Naive thymus-derived CD8-positive, alpha-beta T cell (primary cell): ENCODE measurements at regions not wholly inside any gene's neighbourhood (a gene's known extent, or its start where the extent isn't known, plus 50 kb on each side); places are given as distances from the start of the nearest gene placed in this dataset.

Source experiments
- ATAC-seq, 2 donors: fragments of 150-1000 bp; cut with Tn5 transposase in 1 of 2; sonication (Bioruptor Pico), chemical (Tn5 transposase) in 1 of 2; 1 replicate in 1 of 2; 2 replicates in 1 of 2; pipeline ENCODE4 v1.10.0; 2021; ENCODE audit warnings: mild to moderate bottlenecking in 2 of 2, moderate library complexity in 2 of 2
- POLR2A ChIA-PET: fragments of 350-600 bp; sonication (Branson Sonifier 250); formaldehyde crosslinking; loops from one replicate; lab custom pipeline; 2021; ENCODE audit warnings: antibody characterized with exemption; lab: Charles Lee
- DNase-seq, 10 donors: peaks; one replicate each; pipeline versions ENCODE4 v3.0.0 to v3.0.0-alpha.2; 2020 to 2022
- H3K27ac Mint-ChIP-seq, 10 donors: one replicate each; pipeline ENCODE4 v1.8.0; 2020 to 2022; ENCODE audit warnings: mild to moderate bottlenecking in 10 of 10, mixed read lengths in 10 of 10, moderate library complexity in 4 of 10, inconsistent platforms in 1 of 10
- H3K27me3 Mint-ChIP-seq, 5 donors: one replicate each; pipeline ENCODE4 v1.8.0; 2021 to 2022; ENCODE audit warnings: mixed read lengths in 5 of 5
- H3K36me3 Mint-ChIP-seq, 3 donors: one replicate each; pipeline ENCODE4 v1.8.0; 2020 to 2022; ENCODE audit warnings: mixed read lengths in 3 of 3, mild to moderate bottlenecking in 2 of 3, inconsistent platforms in 1 of 3
- H3K4me1 Mint-ChIP-seq, 4 donors: one replicate each; pipeline ENCODE4 v1.8.0; 2021 to 2022; ENCODE audit warnings: mixed read lengths in 4 of 4
- H3K4me3 Mint-ChIP-seq, 10 donors: one replicate each; pipeline ENCODE4 v1.8.0; 2020 to 2022; ENCODE audit warnings: mild to moderate bottlenecking in 10 of 10, mixed read lengths in 10 of 10, moderate library complexity in 6 of 10, inconsistent platforms in 1 of 10
- H3K9me3 Mint-ChIP-seq, 9 donors: one replicate each; pipeline ENCODE4 v1.8.0; 2020 to 2022; ENCODE audit warnings: mixed read lengths in 9 of 9, mild to moderate bottlenecking in 3 of 9, inconsistent platforms in 1 of 9, moderate library complexity in 1 of 9

DNA sequence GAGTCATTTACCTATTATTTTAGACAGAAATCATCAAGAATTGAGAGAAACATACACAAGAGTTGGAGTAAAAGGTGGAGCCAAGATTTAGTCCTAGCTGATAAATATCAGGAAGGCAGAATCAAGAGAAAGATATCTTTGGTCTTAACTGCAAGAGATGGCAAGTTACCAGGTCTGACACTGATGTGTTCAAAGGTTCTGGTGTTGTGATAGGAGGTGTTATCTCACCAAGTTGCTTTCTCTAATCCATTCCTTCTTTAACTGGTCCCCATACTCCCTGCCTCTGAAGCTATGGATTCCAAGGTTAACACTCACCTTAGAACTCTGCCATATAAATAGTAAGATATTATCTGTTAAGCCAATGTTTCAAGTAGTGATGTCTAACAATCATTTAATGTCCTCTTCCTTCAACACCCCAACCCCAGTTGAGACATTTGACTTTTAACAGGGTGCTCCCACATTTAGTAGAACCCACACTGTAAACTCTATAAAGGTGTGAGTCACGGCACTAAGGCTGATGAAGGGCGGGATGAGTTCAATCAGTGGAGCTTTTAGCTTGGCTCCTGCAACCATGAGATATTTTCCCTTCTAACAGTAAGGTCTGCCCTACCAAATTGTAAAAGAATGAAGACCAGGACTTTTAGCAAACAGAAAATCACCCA lies 333.7 kb downstream of the RND3 start:
- peaks cover 0 to 3% (median 0%) of the 10 kb centered on the region in 9 donors for H3K9me3 Mint-ChIP-seq
- H3K4me1 Mint-ChIP-seq, result no peaks in the 10 kb centered on the region
- DNase-seq, result no peak
- no peak overlapping the region for H3K4me3 Mint-ChIP-seq
- POLR2A ChIA-PET, result no interaction called here
- ATAC-seq, result no peak
- no peaks in the 10 kb centered on the region for H3K27me3 Mint-ChIP-seq
- no peak overlapping the region for H3K27ac Mint-ChIP-seq
- no peaks in the 10 kb centered on the region for H3K36me3 Mint-ChIP-seq

DNA sequence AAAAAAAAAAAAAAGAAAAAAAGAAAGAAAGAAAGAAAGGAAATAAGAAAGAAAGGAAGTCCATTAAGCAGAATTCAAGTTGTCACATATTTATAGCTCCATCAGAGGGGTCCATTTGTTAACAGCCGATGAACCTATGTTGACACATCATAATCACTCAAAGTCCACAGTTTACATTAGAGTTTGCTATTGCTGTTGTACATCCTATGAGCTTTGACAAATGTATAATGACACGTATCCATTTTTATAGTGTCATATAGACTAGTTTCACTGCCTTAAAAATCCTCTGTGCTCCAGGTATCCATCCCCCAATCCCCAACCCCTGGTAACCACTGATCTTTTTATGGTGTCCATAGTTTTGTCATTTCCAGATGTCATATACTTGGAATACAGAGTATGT lies 335.2 kb downstream of the RND3 start:
- POLR2A ChIA-PET, result no interaction called here
- DNase-seq, result no peak
- no peak for ATAC-seq
- peaks cover 0 to 9% (median 6%) of the 10 kb centered on the region in 9 donors for H3K9me3 Mint-ChIP-seq
- H3K4me1 Mint-ChIP-seq, result no peaks in the 10 kb centered on the region
- peaks cover 0 to under 1% (median 0%) of the 10 kb centered on the region in 3 donors for H3K36me3 Mint-ChIP-seq
- no peak overlapping the region for H3K4me3 Mint-ChIP-seq
- no peak overlapping the region for H3K27ac Mint-ChIP-seq
- H3K27me3 Mint-ChIP-seq, result no peaks in the 10 kb centered on the region

GRCh38 chr2:150150144-150150543 lies 337.3 kb downstream of the RND3 start:
- POLR2A ChIA-PET, result no interaction called here
- H3K4me3 Mint-ChIP-seq, result no peak overlapping the region
- DNase-seq (no peak), ATAC-seq (no peak)
- peaks cover 0 to 27% (median 15%) of the 10 kb centered on the region in 9 donors for H3K9me3 Mint-ChIP-seq
- H3K27me3 Mint-ChIP-seq, result no peaks in the 10 kb centered on the region
- H3K27ac Mint-ChIP-seq, result no peak overlapping the region
- H3K4me1 Mint-ChIP-seq, result no peaks in the 10 kb centered on the region
- H3K36me3 Mint-ChIP-seq, result peaks cover 0 to 9% (median 0%) of the 10 kb centered on the region in 3 donors

DNA sequence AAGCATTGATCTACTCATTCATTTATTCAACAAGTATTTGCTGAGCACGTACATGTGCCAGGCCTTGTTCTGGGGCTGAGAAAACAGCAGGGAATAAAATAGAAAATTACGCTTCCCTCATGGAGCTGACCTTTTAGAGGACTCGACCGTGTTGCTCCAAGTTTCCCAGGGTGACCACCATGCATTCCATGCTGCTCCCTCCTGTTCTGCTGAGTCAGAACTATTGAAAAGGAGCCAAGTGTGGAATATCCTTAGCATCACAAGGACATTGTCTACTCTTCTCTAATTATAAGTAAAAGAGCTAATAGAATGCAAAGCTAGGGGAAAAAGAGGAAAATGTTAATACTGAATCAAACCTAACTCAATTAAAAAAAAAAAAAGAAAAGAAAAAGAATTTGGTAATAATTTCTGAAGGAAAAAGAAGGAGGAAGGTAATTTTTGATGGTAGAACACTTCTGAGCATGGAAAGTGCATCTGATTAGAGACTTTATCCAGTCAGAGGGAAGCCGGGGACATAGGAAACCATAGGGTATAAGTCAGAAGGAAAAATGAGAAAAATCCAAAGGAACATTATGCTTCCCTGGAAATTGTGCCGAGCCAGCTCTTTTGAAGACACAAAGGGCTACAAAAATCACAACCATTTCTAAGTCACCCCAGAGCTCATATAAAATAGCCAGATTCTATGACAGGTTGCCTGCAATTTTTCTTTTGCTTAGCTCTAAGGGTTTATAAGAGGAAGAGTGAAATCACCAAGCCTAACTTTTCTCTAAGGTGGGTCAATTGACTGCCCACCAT lies 339.4 kb downstream of the RND3 start:
- Mint-ChIP-seq H3K4me3 (no peak overlapping the region), H3K9me3 (peaks cover 0 to 27% (median 18%) of the 10 kb centered on the region in 9 donors), H3K4me1 (no peaks in the 10 kb centered on the region), H3K27me3 (no peaks in the 10 kb centered on the region), H3K27ac (no peak overlapping the region), H3K36me3 (peaks cover 0 to 9% (median 0%) of the 10 kb centered on the region in 3 donors)
- DNase-seq (no peak), ATAC-seq (no peak)
- POLR2A ChIA-PET, result no interaction called here

- POLR2A ChIA-PET, result no interaction called here
Observed at GRCh38 chr2:150146879-150147278, 340.6 kb downstream of the RND3 start.

GRCh38 chr2:150145299-150145692 lies 342.2 kb downstream of the RND3 start:
- H3K27me3 Mint-ChIP-seq, result no peaks in the 10 kb centered on the region
- DNase-seq, result no peak
- ATAC-seq, result no peak
- peaks cover 0 to 9% (median 0%) of the 10 kb centered on the region in 3 donors for H3K36me3 Mint-ChIP-seq
- POLR2A ChIA-PET, result no interaction called here
- H3K27ac Mint-ChIP-seq, result no peak overlapping the region
- H3K4me1 Mint-ChIP-seq, result no peaks in the 10 kb centered on the region
- peaks cover 0 to 27% (median 18%) of the 10 kb centered on the region in 9 donors for H3K9me3 Mint-ChIP-seq
- H3K4me3 Mint-ChIP-seq, result no peak overlapping the region

More at GRCh38 chr2:150146879-150147278, 340.6 kb downstream of the RND3 start:
- Mint-ChIP-seq H3K9me3 (peaks cover 0 to 27% (median 18%) of the 10 kb centered on the region in 9 donors), H3K4me3 (no peak overlapping the region), H3K27ac (no peak overlapping the region), H3K27me3 (no peaks in the 10 kb centered on the region), H3K36me3 (peaks cover 0 to 9% (median 0%) of the 10 kb centered on the region in 3 donors), H3K4me1 (no peaks in the 10 kb centered on the region)
- ATAC-seq (no peak), DNase-seq (no peak)

DNA sequence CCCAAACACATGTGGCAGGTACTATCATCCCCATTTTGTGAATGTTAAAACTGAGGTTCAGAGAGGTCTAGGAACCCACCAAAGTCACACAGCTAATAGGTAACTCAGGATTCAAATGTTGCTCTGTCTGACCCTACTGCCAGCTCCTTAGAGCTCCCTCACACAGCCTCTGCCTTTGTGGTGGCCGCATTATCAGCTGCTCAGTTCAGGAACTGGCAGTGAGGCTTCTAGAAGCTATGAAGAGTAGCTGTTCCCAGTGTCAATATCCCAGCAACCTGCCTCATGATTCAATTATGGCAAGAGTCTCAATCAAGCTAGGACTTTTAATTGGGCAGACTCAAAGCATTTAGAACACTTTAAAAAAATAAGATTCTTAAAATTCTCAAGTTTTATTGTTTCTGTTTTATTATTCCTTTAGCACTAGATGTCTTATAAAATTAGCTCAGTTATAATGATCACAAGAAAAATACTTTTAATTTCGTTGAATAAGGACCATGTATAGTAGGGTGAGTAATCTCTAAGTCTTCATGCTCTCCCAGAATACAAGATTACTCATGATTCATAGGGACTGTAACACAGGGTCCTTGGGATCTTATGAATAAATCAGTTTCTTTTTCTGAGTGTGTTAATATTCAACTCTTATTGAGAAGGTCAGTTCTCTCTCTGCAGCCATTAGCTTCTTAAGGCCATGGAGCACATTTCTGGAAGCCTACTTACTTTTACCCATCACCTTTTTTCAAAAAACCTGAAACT lies 342.7 kb downstream of the RND3 start:
- no peak overlapping the region for H3K4me3 Mint-ChIP-seq
- peaks cover 0 to 9% (median 0%) of the 10 kb centered on the region in 3 donors for H3K36me3 Mint-ChIP-seq
- H3K9me3 Mint-ChIP-seq, result peaks cover 0 to 27% (median 18%) of the 10 kb centered on the region in 9 donors
- DNase-seq (no peak), ATAC-seq (no peak)
- H3K27me3 Mint-ChIP-seq, result no peaks in the 10 kb centered on the region
- H3K4me1 Mint-ChIP-seq, result no peaks in the 10 kb centered on the region
- POLR2A ChIA-PET, result no interaction called here
- no peak overlapping the region for H3K27ac Mint-ChIP-seq

DNA sequence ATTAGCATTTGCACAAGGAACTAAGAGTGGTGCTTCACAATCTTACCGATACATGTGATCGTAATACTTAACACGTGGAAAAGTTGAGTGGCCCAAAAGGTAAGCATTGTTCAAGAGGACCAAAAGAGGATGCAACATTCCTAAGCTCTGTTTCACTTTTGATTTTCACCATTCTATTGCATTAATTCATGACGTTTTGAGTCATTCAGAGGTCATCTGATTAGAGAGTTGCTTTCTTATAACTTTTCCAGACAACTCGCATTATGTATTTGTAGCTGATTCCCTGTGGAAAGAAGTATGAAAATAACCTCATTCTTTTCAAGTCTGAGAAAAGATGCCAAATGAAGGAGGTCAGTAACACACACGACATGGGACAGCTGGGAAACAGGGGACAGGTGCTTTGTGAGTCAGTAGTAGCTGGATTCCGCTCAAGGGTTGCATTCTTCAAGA lies 344.4 kb downstream of the RND3 start:
- Mint-ChIP-seq H3K27ac (no peak overlapping the region), H3K27me3 (peaks cover 0 to 2% (median 0%) of the 10 kb centered on the region in 5 donors), H3K4me1 (no peaks in the 10 kb centered on the region), H3K9me3 (peaks cover 0 to 29% (median 15%) of the 10 kb centered on the region in 9 donors), H3K36me3 (peaks cover 0 to 9% (median 0%) of the 10 kb centered on the region in 3 donors), H3K4me3 (no peak overlapping the region)
- DNase-seq, result no peak
- no peak for ATAC-seq
- POLR2A ChIA-PET, result no interaction called here

GRCh38 chr2:150142561-150142960 lies 344.9 kb downstream of the RND3 start:
- H3K9me3 Mint-ChIP-seq, result peaks cover 0 to 33% (median 15%) of the 10 kb centered on the region in 9 donors
- peaks cover 0 to 9% (median 0%) of the 10 kb centered on the region in 3 donors for H3K36me3 Mint-ChIP-seq
- no peak for ATAC-seq
- DNase-seq, result no peak
- no peak overlapping the region for H3K27ac Mint-ChIP-seq
- no peak overlapping the region for H3K4me3 Mint-ChIP-seq
- POLR2A ChIA-PET, result no interaction called here
- H3K4me1 Mint-ChIP-seq, result no peaks in the 10 kb centered on the region
- H3K27me3 Mint-ChIP-seq, result peaks cover 0 to 5% (median 0%) of the 10 kb centered on the region in 5 donors

- Mint-ChIP-seq H3K27ac (no peak overlapping the region), H3K36me3 (peaks cover 0 to under 1% (median 0%) of the 10 kb centered on the region in 3 donors), H3K27me3 (peaks cover 0 to 7% (median 0%) of the 10 kb centered on the region in 5 donors), H3K9me3 (peaks cover 0 to 21% (median 7%) of the 10 kb centered on the region in 9 donors), H3K4me3 (no peak overlapping the region), H3K4me1 (no peaks in the 10 kb centered on the region)
- ATAC-seq (no peak), DNase-seq (no peak)
- POLR2A ChIA-PET, result no interaction called here
Observed at GRCh38 chr2:150141226-150142001, 346.1 kb downstream of the RND3 start.

DNA sequence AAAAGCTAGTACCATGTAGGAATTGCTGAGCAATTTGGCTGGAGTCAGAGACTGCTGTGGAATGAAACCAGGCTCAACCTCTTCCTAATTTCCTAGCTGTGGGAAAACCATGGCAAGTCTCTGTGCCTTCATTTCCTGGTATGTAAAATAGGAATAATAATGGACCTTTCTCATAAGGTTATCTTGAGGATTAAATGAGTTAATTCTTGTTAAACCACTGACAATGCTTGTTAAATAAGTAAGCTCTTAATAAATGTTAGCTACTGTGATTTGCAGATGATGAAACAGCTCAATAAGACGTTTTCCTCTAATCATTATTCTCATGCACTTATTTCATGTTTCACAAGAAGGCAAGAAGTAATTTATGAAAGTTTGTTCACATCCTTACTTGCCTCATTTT lies 346.7 kb downstream of the RND3 start:
- H3K4me3 Mint-ChIP-seq, result no peak overlapping the region
- POLR2A ChIA-PET, result no interaction called here
- H3K4me1 Mint-ChIP-seq, result no peaks in the 10 kb centered on the region
- H3K9me3 Mint-ChIP-seq, result peaks cover 0 to 16% (median 4%) of the 10 kb centered on the region in 9 donors
- DNase-seq (no peak), ATAC-seq (no peak)
- no peak overlapping the region for H3K27ac Mint-ChIP-seq
- H3K36me3 Mint-ChIP-seq, result no peaks in the 10 kb centered on the region
- peaks cover 0 to 7% (median 0%) of the 10 kb centered on the region in 5 donors for H3K27me3 Mint-ChIP-seq

- DNase-seq (no peak), ATAC-seq (no peak)
- Mint-ChIP-seq H3K4me1 (no peaks in the 10 kb centered on the region), H3K27ac (no peak overlapping the region), H3K4me3 (no peak overlapping the region), H3K36me3 (no peaks in the 10 kb centered on the region), H3K9me3 (peaks cover 0 to 22% (median 0%) of the 10 kb centered on the region in 9 donors), H3K27me3 (peaks cover 0 to 7% (median 0%) of the 10 kb centered on the region in 5 donors)
- POLR2A ChIA-PET, result no interaction called here
Observed at GRCh38 chr2:150138587-150138986, 348.9 kb downstream of the RND3 start.
